Lung (tissue), 11 donors: ENCODE measurements at regions not wholly inside any gene's neighbourhood (a gene's known extent, or its start where the extent isn't known, plus 50 kb on each side); places are given as distances from the start of the nearest gene placed in this dataset.

Source experiments
- ATAC-seq: fragments of 200-7000 bp; cut with Tn5 transposase; one replicate; pipeline ENCODE4 v1.9.1; 2020; ENCODE audit warnings: moderate number of reproducible peaks; ENCODE audit not compliant: insufficient read depth, low FRiP score
- DNase-seq, 3 donors: peaks; one replicate each; pipeline ENCODE4 v3.0.0-alpha.2; 2013 to 2017
- H3K27ac ChIP-seq, 2 donors: one replicate each; pipeline ENCODE4 v1.5.1; 2013; ENCODE audit warnings: mild to moderate bottlenecking in 2 of 2, moderate library complexity in 2 of 2, control low read depth in 1 of 2, inconsistent platforms in 1 of 2, low read depth in 1 of 2, low read length in 1 of 2
- H3K27me3 ChIP-seq, 3 donors: one replicate each; pipeline ENCODE4 v1.5.1; 2013; ENCODE audit warnings: low read length in 2 of 3; ENCODE audit not compliant: control insufficient read depth in 3 of 3, insufficient read depth in 3 of 3
- H3K36me3 ChIP-seq, 4 donors: one replicate each; pipeline ENCODE4 v1.5.1; 2013; ENCODE audit warnings: low read length in 4 of 4, mild to moderate bottlenecking in 1 of 4, moderate library complexity in 1 of 4; ENCODE audit not compliant: control insufficient read depth in 4 of 4, insufficient read depth in 4 of 4
- H3K4me1 ChIP-seq, 5 donors: one replicate each; pipeline ENCODE4 v1.5.1; 2013; ENCODE audit warnings: low read length in 5 of 5, mild to moderate bottlenecking in 2 of 5, moderate library complexity in 1 of 5; ENCODE audit not compliant: control insufficient read depth in 5 of 5, insufficient read depth in 5 of 5
- H3K4me3 ChIP-seq: one replicate; pipeline ENCODE4 v1.5.1; 2013; ENCODE audit warnings: mild to moderate bottlenecking, control low read depth, moderate library complexity
- H3K9ac ChIP-seq, 2 donors: one replicate each; pipeline ENCODE4 v1.5.1; 2013; ENCODE audit warnings: low read length in 2 of 2, control low read depth in 1 of 2; ENCODE audit not compliant: insufficient read depth in 1 of 2
- H3K9me3 ChIP-seq, 4 donors: one replicate each; pipeline ENCODE4 v1.5.1; 2013; ENCODE audit warnings: low read length in 3 of 4, mild to moderate bottlenecking in 1 of 4, moderate library complexity in 1 of 4; ENCODE audit not compliant: control insufficient read depth in 4 of 4, insufficient read depth in 3 of 4
- CTCF ChIP-seq: IDR thresholded peaks from 2 replicates; pipeline ENCODE4 v1.5.1; 2012; ENCODE audit warnings: mild to moderate bottlenecking; ENCODE audit errors: control extremely low read depth, extremely low read depth
- WGBS, 2 donors: extraction: QIAGEN DNeasy Blood & Tissue Kit; methylation state at CpG; one replicate each; pipeline ENCODE4 v1.1.7; 2013; 5-methylcytosine and 5-hydroxymethylcytosine counted together
- donor health status: control.
- donor health status: control.
- donor health status: Bipolar disorder and iron deficiency.
- donor health status: healthy.
- donor health status: DM: yes; HTN: yes; CAD: no.

- no peak for ATAC-seq
- TF ChIP-seq CTCF = no peak
These were observed 361.9 kb downstream of the TTLL7 start for GRCh38 chr1:83637009-83637408.

GRCh38 chr1:83632906-83633305 lies 366.0 kb downstream of the TTLL7 start:
- H3K9ac ChIP-seq = no peak overlapping the region
- H3K4me3 ChIP-seq = no peak overlapping the region
- no peak for TF ChIP-seq CTCF
- WGBS, 2 donors = 88 to 96% methylated on average over 1 of the region's 1 CpG
- H3K27ac ChIP-seq = no peak overlapping the region
- no peaks in the 10 kb centered on the region for H3K36me3 ChIP-seq
- H3K4me1 ChIP-seq = peaks cover 0 to 3% (median 0%) of the 10 kb centered on the region in 5 donors
- ATAC-seq (no peak), DNase-seq (no peak)
- H3K9me3 ChIP-seq = peaks cover 0 to under 1% (median 0%) of the 10 kb centered on the region in 4 donors
- H3K27me3 ChIP-seq = no peaks in the 10 kb centered on the region

More at GRCh38 chr1:83637009-83637408, 361.9 kb downstream of the TTLL7 start:
- Histone ChIP-seq H3K9me3 (no peaks in the 10 kb centered on the region), H3K4me1 (peaks cover 0 to 25% (median 5%) of the 10 kb centered on the region in 5 donors), H3K9ac (no peak overlapping the region), H3K4me3 (no peak overlapping the region), H3K27me3 (no peaks in the 10 kb centered on the region), H3K27ac (no peak overlapping the region), H3K36me3 (no peaks in the 10 kb centered on the region)
- no peak for DNase-seq
- 81 to 86% methylated on average over 5 of the region's 5 CpGs for WGBS, 2 donors

- 88 to 89% methylated on average over 6 of the region's 6 CpGs for WGBS, 2 donors
- Histone ChIP-seq H3K9ac (no peak overlapping the region), H3K9me3 (peaks cover 0 to 1% (median 0%) of the 10 kb centered on the region in 4 donors), H3K4me1 (peaks cover 0 to under 1% (median 0%) of the 10 kb centered on the region in 5 donors), H3K27ac (no peak overlapping the region), H3K36me3 (no peaks in the 10 kb centered on the region), H3K27me3 (no peaks in the 10 kb centered on the region), H3K4me3 (no peak overlapping the region)
- DNase-seq = no peak
- ATAC-seq = no peak
- TF ChIP-seq CTCF = no peak
These were observed 367.1 kb downstream of the TTLL7 start for GRCh38 chr1:83631851-83632250.

GRCh38 chr1:83627045-83627444 lies 371.9 kb downstream of the TTLL7 start:
- peaks cover 0 to 1% (median 0%) of the 10 kb centered on the region in 4 donors for H3K9me3 ChIP-seq
- H3K9ac ChIP-seq = no peak overlapping the region
- 88 to 96% methylated on average over 1 of the region's 1 CpG for WGBS, 2 donors
- no peaks in the 10 kb centered on the region for H3K36me3 ChIP-seq
- H3K4me3 ChIP-seq = no peak overlapping the region
- no peaks in the 10 kb centered on the region for H3K4me1 ChIP-seq
- ATAC-seq (no peak), DNase-seq (no peak)
- no peak overlapping the region for H3K27ac ChIP-seq
- TF ChIP-seq CTCF = no peak
- H3K27me3 ChIP-seq = no peaks in the 10 kb centered on the region
